Head of caudate nucleus (tissue), 42 donors: ENCODE measurements at regions not wholly inside any gene's neighbourhood (a gene's known extent, or its start where the extent isn't known, plus 50 kb on each side); places are given as distances from the start of the nearest gene placed in this dataset.
A peak's percentile ranks its signal among the peaks of the same experiment; 100 is the strongest.
"Not testable (repeated sequence)": the region's sequence is repeated elsewhere in the genome, so short reads cannot be mapped to it uniquely, and the experiment has no call there.

Experiments used
- DNase-seq, 42 donors: peaks; one replicate each; pipeline versions ENCODE4 v3.0.0 to v3.0.0-alpha.2; 2020 to 2021; ENCODE audit warnings: mixed read lengths in 7 of 42
- intact Hi-C: fragments of 100-400 bp; cut with DNase I; formaldehyde crosslinking; loops from one replicate; pipeline ENCODE4 v1.15.0; 2022

GRCh38 chr5:97234380-97234779 lies 51.3 kb upstream of the RIOK2 start:
- DNase-seq, intact Hi-C loops: not testable (repeated sequence)

GRCh38 chr5:97242341-97242740 lies 59.3 kb upstream of the RIOK2 start:
- DNase-seq: no peak
- intact Hi-C loops: no loop called here

GRCh38 chr5:97243353-97243752 lies 60.3 kb upstream of the RIOK2 start:
- intact Hi-C loops: no loop called here

GRCh38 chr5:97245386-97245785 lies 62.3 kb upstream of the RIOK2 start:
- no peak for DNase-seq
- intact Hi-C loops: no loop called here

More at GRCh38 chr5:97243353-97243752, 60.3 kb upstream of the RIOK2 start:
- DNase-seq: no peak

DNA sequence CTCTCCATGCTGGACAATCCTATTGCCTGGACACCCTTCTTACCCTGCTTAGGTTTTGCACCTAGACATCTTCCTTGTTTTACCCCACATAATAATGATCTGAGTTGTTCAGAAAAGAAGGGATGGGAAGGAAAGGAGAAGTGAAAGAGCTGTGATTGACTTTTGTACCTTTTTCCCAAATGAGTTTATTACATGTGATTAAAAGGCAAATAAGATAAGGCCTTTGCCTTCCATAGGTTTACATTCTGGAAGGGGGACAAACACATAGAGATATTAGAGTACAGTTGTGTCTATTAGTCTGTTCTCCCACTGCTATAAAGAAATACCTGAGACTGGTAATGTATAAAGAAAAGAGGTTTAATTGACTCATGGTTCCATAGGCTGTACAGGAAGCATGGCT lies 67.1 kb upstream of the RIOK2 start:
- no peak for DNase-seq
- intact Hi-C loops: no loop called here

GRCh38 chr5:97266076-97266475 lies 83.0 kb upstream of the RIOK2 start:
- no peak for DNase-seq
- intact Hi-C loops: no loop called here

DNA sequence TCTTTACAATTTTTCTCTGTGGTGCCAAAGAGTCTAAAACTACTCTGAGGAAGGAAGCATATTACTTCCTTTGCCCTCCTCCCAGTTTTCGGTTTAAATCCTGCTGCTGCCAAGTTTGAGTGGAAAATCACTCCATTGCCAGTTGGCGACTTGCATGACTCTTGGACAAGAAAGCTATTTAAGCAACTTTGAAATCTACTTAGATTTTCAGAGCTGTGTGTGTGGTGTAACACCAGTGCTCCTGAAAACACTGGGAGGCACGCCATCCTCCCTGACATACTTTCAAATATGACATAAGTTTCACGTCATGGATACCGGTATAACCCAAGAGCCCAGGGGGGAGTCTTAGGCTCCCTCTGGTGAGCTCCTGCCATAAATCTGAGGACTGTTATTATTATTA lies 83.5 kb upstream of the RIOK2 start:
- intact Hi-C loops: no loop called here
- peak in 19 of 42 donors; percentile 4 to 55 (median 21) for DNase-seq

GRCh38 chr5:97267767-97268166 lies 84.7 kb upstream of the RIOK2 start:
- no peak for DNase-seq
- intact Hi-C loops: no loop called here

GRCh38 chr5:97276474-97277120 lies 93.5 kb upstream of the RIOK2 start:
- DNase-seq: no peak
- intact Hi-C loops: no loop called here

DNA sequence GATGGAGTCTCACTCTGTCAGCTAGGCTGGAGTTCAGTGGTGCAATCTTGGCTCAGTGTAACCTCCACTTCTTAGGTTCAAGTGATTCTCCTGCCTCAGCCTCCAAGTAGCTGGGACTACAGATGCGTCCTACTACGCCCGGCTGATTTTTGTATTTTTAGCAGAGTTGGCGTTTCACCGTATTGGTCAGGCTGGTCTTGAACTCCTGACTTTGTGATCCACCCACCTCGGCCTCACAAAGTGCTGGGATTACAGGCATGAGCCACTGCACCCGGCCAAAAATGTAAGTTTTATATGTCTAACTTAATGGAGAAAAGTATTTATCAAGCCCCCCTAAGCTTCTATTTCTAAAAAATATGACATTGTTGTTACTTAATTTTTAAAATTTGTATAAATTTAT lies 98.2 kb upstream of the RIOK2 start:
- intact Hi-C loops: no loop called here
- DNase-seq: peak in 1 of 42 donors; percentile 15

- intact Hi-C loops: no loop called here
- DNase-seq: peak in 30 of 42 donors; percentile 3 to 57 (median 32)
Measured at GRCh38 chr5:97297063-97297703, 114.1 kb upstream of the RIOK2 start.

DNA sequence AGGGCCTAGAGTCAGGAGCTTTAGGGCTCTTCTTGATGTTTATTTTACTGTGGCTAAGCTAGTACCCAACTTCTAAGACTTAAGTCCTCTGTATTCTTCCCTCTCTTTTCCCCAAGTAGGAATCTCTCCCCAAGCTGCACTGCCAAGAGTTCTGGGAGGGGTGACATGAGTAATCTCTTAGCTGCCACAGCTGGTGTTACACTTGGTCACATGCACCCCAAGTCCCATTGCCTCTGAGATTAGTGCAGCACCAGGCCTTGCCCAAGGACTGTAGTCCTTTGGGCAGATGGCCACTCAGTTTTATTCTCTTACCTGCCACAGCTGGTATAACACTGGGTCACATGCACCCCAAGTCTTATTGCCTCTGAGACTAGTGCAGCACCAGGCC lies 114.7 kb upstream of the RIOK2 start:
- intact Hi-C loops: no loop called here
- DNase-seq: no peak

GRCh38 chr5:97301181-97301580 lies 118.1 kb upstream of the RIOK2 start:
- intact Hi-C loops, DNase-seq: not testable (repeated sequence)

DNA sequence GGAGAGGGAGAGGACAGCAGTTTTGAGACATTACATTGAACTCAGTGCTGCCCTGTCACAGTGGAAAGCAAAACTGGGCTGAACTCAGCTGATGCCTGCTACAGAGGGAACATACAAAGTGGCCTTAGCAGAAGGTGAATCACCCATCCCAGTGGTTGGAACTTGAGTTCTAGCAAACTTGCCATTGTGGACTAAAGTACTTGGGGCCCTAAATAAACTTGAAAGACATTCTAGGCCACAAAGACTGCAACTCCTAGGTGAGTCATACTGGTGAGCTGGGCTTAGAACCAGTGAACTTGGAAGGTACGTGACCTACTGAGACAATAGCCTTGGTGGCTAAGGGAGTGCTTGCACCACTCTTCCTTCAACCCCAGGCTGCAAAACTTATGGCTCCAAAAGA lies 155.7 kb upstream of the RIOK2 start:
- no peak for DNase-seq
- intact Hi-C loops: no loop called here

DNA sequence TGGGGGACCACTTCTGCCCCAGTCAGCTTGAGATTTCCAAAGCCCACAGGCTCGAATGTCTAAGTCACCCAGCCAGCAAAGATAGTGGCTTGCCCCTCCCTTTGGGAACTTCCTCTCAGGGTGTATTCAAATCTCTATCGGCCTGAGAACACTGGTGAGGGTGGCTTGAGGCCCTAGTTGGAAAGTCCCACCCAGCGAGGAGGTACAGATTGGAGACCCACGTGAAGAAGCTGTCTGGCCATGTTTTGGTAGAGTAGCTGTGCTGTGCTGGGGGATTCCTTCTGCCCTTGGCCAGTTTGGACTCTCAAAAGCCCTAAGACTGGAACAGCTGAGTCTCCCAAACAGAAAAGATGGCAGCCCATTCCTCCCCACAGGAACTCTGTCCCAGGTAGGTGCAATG lies 172.7 kb upstream of the RIOK2 start:
- intact Hi-C loops: no loop called here
- DNase-seq: no peak

GRCh38 chr5:97363577-97363976 lies 180.5 kb upstream of the RIOK2 start:
- DNase-seq: no peak
- intact Hi-C loops: no loop called here

DNA sequence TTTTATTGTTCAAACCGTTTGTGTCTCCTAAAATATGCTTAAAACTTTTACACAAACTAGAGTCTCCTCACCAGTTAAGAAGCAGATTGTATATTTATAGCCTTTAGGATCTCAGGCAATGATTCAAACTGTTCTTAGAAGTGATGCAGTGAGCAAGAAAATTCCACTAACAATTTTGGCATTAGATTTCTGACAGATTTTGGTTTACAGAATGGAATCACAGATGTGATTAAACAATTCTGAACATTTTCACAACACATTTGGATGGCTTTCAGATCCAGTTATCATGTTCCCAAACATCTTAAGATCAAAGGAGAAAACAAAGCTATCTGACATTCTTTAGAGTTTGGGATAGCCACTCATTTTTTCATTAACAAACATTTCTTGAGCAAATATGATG lies 181.7 kb upstream of the RIOK2 start:
- intact Hi-C loops: no loop called here
- DNase-seq: no peak

GRCh38 chr5:97365163-97365845 lies 182.3 kb upstream of the RIOK2 start:
- intact Hi-C loops: no loop called here
- no peak for DNase-seq

- DNase-seq: no peak
- intact Hi-C loops: no loop called here
Measured at GRCh38 chr5:97365918-97366317, 182.9 kb upstream of the RIOK2 start.

DNA sequence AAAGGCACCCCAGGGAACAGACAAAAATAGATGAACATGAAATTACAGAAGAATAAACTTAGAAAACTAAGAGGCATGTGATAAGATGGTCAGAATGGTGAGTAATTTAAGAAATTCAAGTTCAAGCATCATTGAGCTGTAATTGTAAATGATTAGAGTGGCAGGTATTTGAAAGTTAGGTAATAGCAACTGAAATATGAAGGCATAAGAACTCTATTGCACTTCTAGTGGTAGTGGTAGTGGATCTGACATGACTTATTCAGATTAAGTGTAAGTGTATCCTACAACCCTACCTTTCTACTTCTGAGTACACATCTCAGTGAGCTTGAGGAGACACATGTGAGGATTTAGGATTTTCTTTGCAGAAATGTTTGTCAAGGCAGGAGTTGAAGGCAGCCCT lies 192.9 kb upstream of the RIOK2 start:
- DNase-seq: no peak
- intact Hi-C loops: no loop called here

GRCh38 chr5:97377582-97377981 lies 194.5 kb upstream of the RIOK2 start:
- intact Hi-C loops: no loop called here

More at GRCh38 chr5:97377582-97377981, 194.5 kb upstream of the RIOK2 start:
- DNase-seq: no peak
